ENCODE measurements at regions not wholly inside any gene's neighbourhood (a gene's known extent, or its start where the extent isn't known, plus 50 kb on each side); places are given as distances from the start of the nearest gene placed in this dataset.
"Not testable (repeated sequence)": the region's sequence is repeated elsewhere in the genome, so short reads cannot be mapped to it uniquely, and the experiment has no call there.

GRCh38 chr12:9304540-9304939 is 96.3 kb upstream of the PZP start:
- not testable (repeated sequence) for DNase-seq

- DNase-seq = not testable (repeated sequence)
Measured at GRCh38 chr12:9295872-9296271, 87.7 kb upstream of the PZP start.

DNA sequence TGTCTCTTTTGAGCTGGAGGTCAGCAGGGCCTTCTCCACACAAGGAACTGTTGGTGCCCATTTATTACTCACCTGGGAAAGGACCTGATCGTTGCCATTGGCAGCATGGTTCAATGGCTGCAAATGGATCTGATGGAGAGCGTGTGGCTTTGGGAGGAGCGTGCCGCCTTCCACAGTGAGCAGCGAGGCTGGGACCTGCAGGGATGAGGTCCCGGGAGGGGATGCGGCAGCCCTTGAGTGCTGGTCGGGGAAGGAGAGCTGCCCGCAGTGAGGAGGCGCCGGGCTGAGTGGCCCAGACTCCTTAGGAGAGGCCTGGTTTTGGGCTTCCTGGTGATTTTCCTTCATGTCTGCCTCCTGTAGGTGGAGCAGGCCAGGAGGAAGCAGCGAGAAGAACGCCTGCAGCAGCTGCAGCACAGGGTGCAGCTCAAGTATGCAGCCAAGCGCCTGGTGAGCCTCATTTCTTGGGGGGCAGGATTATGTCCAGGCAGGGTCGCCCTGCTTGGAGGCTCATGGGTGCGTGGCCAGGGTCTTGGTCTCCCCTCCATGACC is 86.0 kb upstream of the PZP start:
- DNase-seq = not testable (repeated sequence)

DNA sequence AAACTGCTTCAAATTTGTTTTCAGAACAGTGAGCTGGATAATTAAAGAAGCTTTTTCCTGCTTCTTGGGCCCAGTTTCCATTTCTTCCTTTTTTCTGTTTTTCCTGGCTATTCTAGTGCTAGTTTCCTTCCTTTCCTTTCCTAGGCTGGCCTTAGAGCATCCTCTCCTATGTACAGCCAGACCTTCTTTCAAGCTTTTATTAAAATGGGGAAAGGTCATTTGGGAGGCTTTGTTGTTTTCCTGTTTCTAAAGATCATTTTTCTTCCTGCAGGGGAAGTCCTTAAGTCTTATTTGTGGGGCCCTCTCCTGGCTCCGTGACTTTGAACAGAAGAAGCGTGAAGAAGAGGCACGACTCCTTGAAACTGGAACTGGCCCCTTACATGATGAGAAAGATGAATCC is 85.2 kb upstream of the PZP start:
- not testable (repeated sequence) for DNase-seq

DNA sequence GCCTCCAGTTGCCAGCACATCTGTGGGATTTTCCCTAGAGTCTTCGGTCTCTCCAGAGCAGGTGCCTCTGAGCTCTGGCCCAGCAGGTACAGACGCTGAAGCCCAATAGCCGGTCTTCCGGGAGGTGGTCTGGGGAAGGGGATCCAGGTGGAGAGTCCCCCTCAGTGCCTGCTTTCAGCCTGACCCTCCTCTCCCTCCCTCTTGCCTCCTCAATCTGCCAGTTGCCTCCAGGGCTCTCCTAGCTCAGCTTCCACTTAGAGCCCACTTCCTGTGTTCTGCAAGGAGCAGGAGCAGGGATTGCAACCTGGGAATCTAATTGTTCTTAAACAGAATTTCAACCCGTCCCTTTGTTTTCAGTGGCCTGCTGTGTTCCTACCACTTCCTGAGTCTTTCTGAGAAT is 81.8 kb upstream of the PZP start:
- DNase-seq = not testable (repeated sequence)

DNA sequence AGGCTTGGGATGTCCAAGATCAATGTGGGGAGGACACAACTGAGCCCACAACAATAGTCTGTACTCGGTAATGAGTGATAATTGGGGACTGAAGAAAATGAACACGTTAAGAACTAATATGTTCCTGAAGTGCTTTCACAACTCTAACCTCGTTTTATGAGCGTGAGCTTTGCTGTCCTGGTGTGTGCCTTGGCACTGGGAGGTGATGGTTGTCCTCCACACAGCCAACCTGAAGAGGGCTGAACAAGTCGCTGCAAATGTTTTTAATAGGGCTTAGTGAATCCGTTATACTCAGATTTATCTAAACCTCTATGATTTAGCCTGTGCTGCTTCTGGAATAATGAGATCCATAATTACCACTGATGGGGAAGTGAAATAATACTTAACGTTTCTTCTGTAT is 76.5 kb upstream of the PZP start:
- DNase-seq = not testable (repeated sequence)

DNA sequence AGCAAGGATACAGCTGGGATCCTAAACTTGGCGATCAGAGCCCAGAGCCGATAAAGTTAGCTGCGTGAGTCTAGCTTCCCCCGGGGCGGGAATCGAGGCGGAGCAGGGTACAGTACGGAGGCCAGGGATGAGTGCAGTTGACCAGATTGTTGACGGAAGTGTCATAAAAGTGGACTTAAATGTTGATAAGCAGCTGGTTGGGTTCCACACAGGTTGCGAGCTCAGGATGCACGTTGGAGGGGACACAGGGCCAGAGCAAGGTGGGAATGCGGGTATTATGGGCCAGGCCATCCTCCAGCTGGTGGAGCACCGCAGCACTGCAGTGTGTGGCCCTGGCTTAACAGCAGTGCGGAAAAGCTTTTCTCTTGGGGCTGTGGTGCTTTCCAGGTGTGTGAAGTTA is 76.0 kb upstream of the PZP start:
- DNase-seq = not testable (repeated sequence)

- DNase-seq = peak; percentile 77
Measured at GRCh38 chr12:9283346-9284095, 75.3 kb upstream of the PZP start.

DNA sequence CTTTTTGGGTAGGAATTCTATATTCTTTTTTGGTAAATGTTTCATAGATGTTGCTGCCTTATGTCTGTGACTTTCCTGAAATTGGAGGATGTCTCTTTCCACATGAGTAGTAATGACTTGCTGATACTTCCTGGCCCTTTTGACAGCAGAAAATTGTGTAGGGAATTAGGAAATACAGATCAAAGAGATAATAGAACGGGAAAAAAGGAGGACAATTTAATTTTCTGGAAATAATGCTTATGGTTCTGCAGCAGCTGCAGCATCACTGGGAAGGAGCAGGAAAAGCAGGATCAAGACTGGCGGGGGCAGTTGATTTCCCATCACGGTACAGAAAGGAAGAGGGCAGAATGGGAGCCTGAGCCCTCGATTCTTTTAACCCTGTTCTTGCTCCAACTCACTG is 68.8 kb upstream of the PZP start:
- no peak for DNase-seq

DNA sequence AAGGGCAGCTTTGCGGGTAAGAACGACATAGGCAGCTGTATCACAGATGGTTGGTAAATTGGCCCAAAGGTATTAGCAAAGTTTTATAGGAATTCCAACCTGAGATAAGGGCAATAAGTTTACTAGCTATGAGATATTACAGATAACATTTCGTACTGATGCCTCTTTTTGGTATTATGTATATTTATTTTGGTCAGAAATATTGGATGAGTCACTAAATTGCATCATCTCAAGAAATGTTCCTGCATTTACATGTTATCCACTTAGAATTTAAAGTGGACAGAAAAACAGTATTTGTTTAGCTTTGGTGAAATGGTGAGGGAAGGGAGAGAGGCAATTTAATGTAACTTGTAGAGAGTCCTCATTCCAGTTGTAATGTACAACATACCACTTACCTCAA is 65.1 kb upstream of the PZP start:
- no peak for DNase-seq

GRCh38 chr12:9271875-9272274 is 63.7 kb upstream of the PZP start:
- no peak for DNase-seq

- DNase-seq = no peak
Measured at GRCh38 chr12:9264546-9264945, 56.4 kb upstream of the PZP start.

GRCh38 chr12:9260931-9261330 is 52.7 kb upstream of the PZP start:
- no peak for DNase-seq

DNA sequence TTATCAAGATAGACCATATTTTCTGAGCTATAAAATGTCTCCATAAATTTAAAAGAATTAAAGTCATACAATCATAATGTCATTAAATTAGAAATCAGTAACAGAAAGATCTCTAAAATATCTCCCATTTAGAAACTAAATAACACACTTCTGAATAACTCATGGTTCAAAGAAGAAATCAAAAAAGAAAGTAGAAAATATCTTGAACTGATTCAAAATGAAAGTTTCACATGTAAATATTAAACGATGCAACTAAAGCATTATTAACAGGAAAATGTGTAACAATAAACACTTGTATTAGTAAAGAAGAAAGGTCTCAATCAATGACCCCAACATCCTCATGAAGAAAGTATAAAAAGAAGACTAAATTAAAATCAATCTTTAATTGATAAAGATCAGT is 50.5 kb upstream of the PZP start:
- DNase-seq = no peak
